GM12878 (cell line): ENCODE measurements at regions not wholly inside any gene's neighbourhood (a gene's known extent, or its start where the extent isn't known, plus 50 kb on each side); places are given as distances from the start of the nearest gene placed in this dataset.

Source experiments
- ATAC-seq: fragments of 200-7000 bp; cut with Tn5 transposase; 3 replicates; pipeline ENCODE4 v1.9.1; 2020; ENCODE audit warnings: mild to moderate bottlenecking, moderate library complexity
- BruUV-seq: library from RNA; stranded (reverse); fragments of 400-500 nt; replicated peaks from 2 replicates; lab custom pipeline; 2021; lab: Mats Ljungman, UMichigan
- CTCF ChIA-PET: fragments of 300-600 bp; sonication (Branson Sonifier 250); formaldehyde crosslinking; extraction: SDS; loops from one replicate; lab custom pipeline; 2021; ENCODE audit warnings: inconsistent platforms; lab: Yijun Ruan, JAX
- POLR2A ChIA-PET: fragments of 350-600 bp; formaldehyde crosslinking; extraction: SDS; loops from one replicate; lab custom pipeline; 2021; ENCODE audit warnings: inconsistent platforms; lab: Charles Lee
- RAD21 ChIA-PET: fragments of 300-600 bp; sonication (Branson Sonifier 250); formaldehyde crosslinking; loops from one replicate; lab custom pipeline; 2023; ENCODE audit warnings: antibody characterized with exemption; ENCODE audit not compliant: unreplicated experiment; lab: Charles Lee
- SMC1A ChIA-PET: fragments of 300-600 bp; sonication (Branson Sonifier 250); formaldehyde crosslinking; loops from one replicate; lab custom pipeline; 2023; ENCODE audit not compliant: unreplicated experiment, uncharacterized antibody; lab: Charles Lee
- DNase-seq: peaks from one replicate; pipeline ENCODE4 v3.0.0-alpha.2; 2011; ENCODE audit warnings: low read depth, low spot score
- FAIRE-seq: peaks from 3 replicates; lab custom pipeline; 2011; peaks lifted over from hg19 to GRCh38; lab: Jason Lieb, UNC
- H2AFZ ChIP-seq: 2 replicates; pipeline ENCODE4 v1.6.0; 2011; ENCODE audit warnings: low read depth, low read length, control low read depth; ENCODE audit not compliant: control insufficient read depth
- H3K27ac ChIP-seq: 2 replicates; pipeline ENCODE4 v1.5.1; 2011; ENCODE audit warnings: control low read depth; ENCODE audit not compliant: control insufficient read depth, insufficient read depth
- H3K27me3 ChIP-seq, 2 experiments: replicated peaks in 1 of 2; 2 replicates each; pipeline versions ENCODE4 v1.6.0 to v1.6.1; 2011; ENCODE audit warnings: low read length in 1 of 2; ENCODE audit not compliant: control insufficient read depth in 2 of 2, insufficient read depth in 2 of 2
- H3K36me3 ChIP-seq, 2 experiments: 2 replicates each; pipeline ENCODE4 v1.5.1; 2011; ENCODE audit warnings: low read length in 1 of 2; ENCODE audit not compliant: control insufficient read depth in 2 of 2, insufficient read depth in 2 of 2
- H3K4me1 ChIP-seq: 2 replicates; pipeline ENCODE4 v1.6.1; 2011; ENCODE audit warnings: mild to moderate bottlenecking, low read length, moderate library complexity, mixed read lengths; ENCODE audit not compliant: control insufficient read depth, insufficient read depth
- H3K4me2 ChIP-seq: 2 replicates; pipeline ENCODE4 v1.6.0; 2011; ENCODE audit warnings: control low read depth; ENCODE audit not compliant: control insufficient read depth, insufficient read depth
- H3K4me3 ChIP-seq: fragments of 200-600 bp; sonication (generic); 2 replicates; pipeline ENCODE4 v1.5.1; 2016
- H3K79me2 ChIP-seq: 2 replicates; pipeline ENCODE4 v1.6.0; 2011; ENCODE audit warnings: low read length; ENCODE audit not compliant: control insufficient read depth, insufficient read depth
- H3K9ac ChIP-seq: 2 replicates; pipeline ENCODE4 v1.8.0; 2011; ENCODE audit warnings: low read length, control low read depth, mixed read lengths; ENCODE audit not compliant: control insufficient read depth, insufficient read depth
- H3K9me3 ChIP-seq: replicated peaks from 3 replicates; pipeline ENCODE4 v1.5.1; 2011; ENCODE audit warnings: mild to moderate bottlenecking, low read length; ENCODE audit not compliant: control insufficient read depth, insufficient read depth
- H4K20me1 ChIP-seq: 2 replicates; pipeline ENCODE4 v1.6.0; 2011; ENCODE audit not compliant: control insufficient read depth, insufficient read depth
- CEBPB ChIP-seq, 2 experiments: fragments of 150-350 bp in 1 of 2; IDR thresholded peaks; 2 replicates each; pipeline ENCODE4 v1.6.1; 2012 to 2014; ENCODE audit warnings: low read depth in 2 of 2, low read length in 2 of 2, borderline replicate concordance in 1 of 2, inconsistent platforms in 1 of 2
- E2F4 ChIP-seq: IDR thresholded peaks from 2 replicates; pipeline ENCODE4 v1.6.1; 2012; ENCODE audit warnings: low read depth, low read length, improper control_type of control experiment
- NFYB ChIP-seq: IDR thresholded peaks from 2 replicates; pipeline ENCODE4 v1.6.1; 2011; ENCODE audit warnings: low read depth, mild to moderate bottlenecking, low read length, improper control_type of control experiment, moderate library complexity; ENCODE audit not compliant: insufficient read depth
- NKRF ChIP-seq: fragments of 450-650 bp; conservative IDR thresholded peaks from 2 replicates; pipeline ENCODE4 v1.6.1; 2017; ENCODE audit warnings: mild to moderate bottlenecking, moderate library complexity
- POLR2AphosphoS5 ChIP-seq: IDR thresholded peaks from 2 replicates; pipeline ENCODE4 v1.6.1; 2011; ENCODE audit warnings: mild to moderate bottlenecking, low read length, inconsistent platforms
- YBX1 ChIP-seq: fragments of 450-650 bp; IDR thresholded peaks from 2 replicates; pipeline ENCODE4 v1.6.1; 2016; ENCODE audit warnings: antibody characterized with exemption
- WGBS: methylation state at CpG from one replicate; pipeline ENCODE4 v1.1.6; 2016; ENCODE audit warnings: low lambda C conversion rate; ENCODE audit not compliant: insufficient replicate concordance, insufficient coverage; ENCODE audit errors: missing lambda C conversion rate; 5-methylcytosine and 5-hydroxymethylcytosine counted together
- in situ Hi-C: fragments of 300-500 bp; cut with MboI; formaldehyde crosslinking; loops from 9 replicates; pipeline ENCODE4 v1.14.3; 2018; ENCODE audit warnings: mixed read lengths
- intact Hi-C: fragments of 100-400 bp; cut with micrococcal nuclease; formaldehyde crosslinking; loops from one replicate; pipeline ENCODE4 v1.14.2; 2022; ENCODE audit not compliant: unreplicated experiment

GRCh38 chr18:6504605-6505497, 90.1 kb upstream of the L3MBTL4 start:
- ChIA-PET POLR2A (no interaction called here), RAD21 (no interaction called here), SMC1A (no interaction called here), CTCF (no interaction called here)
- H3K27ac ChIP-seq: no peak overlapping the region
- intact Hi-C loops (no loop called here), in situ Hi-C loops (no loop called here)
- DNase-seq (no peak), FAIRE-seq (no peak), ATAC-seq (no peak)
- H3K4me2 ChIP-seq: no peak overlapping the region
- BruUV-seq: no TSS peak
- H2AFZ ChIP-seq: no peak overlapping the region
- H3K27me3 ChIP-seq: no peaks in the 10 kb centered on the region; a peak in 1 of 4 replicates
- under 1% methylated on average over 5 of the region's 5 CpGs for WGBS
- no peaks in the 10 kb centered on the region for H3K4me1 ChIP-seq
- H3K4me3 ChIP-seq: no peak overlapping the region
- H4K20me1 ChIP-seq: no peaks in the 10 kb centered on the region
- H3K9me3 ChIP-seq: no peaks in the 10 kb centered on the region
- no peak overlapping the region for H3K9ac ChIP-seq
- H3K36me3 ChIP-seq: no peaks in the 10 kb centered on the region
- no peak for TF ChIP-seq NFYB
- no peak for TF ChIP-seq CEBPB (IDR thresholded peaks at IDR 0.05; ENCODE audit: borderline replicate concordance in 1 of 2, low read depth in 2 of 2, low read length in 2 of 2)
- no peak for TF ChIP-seq POLR2AphosphoS5
- TF ChIP-seq NKRF: no peak
- no peak for TF ChIP-seq E2F4
- no peak for TF ChIP-seq YBX1
- H3K79me2 ChIP-seq: no peaks in the 10 kb centered on the region
